Body of pancreas (tissue), 4 donors: ENCODE measurements at regions not wholly inside any gene's neighbourhood (a gene's known extent, or its start where the extent isn't known, plus 50 kb on each side); places are given as distances from the start of the nearest gene placed in this dataset.
A peak's percentile ranks its signal among the peaks of the same experiment; 100 is the strongest.

Experiments
- ATAC-seq: fragments of 150-250 bp; one replicate; pipeline ENCODE4 v1.9.1; 2016
- DNase-seq, 4 donors: peaks; one replicate each; pipeline ENCODE4 v3.0.0-alpha.2; 2019
- H3K27ac ChIP-seq, 4 donors: fragments of 200-600 bp; sonication (generic); 1 replicate in 3 of 4; 2 replicates in 1 of 4; pipeline versions ENCODE4 v1.5.1 to v1.6.1; 2016 to 2019; ENCODE audit warnings: mild to moderate bottlenecking in 1 of 4, mixed read lengths in 1 of 4, moderate library complexity in 1 of 4
- H3K27me3 ChIP-seq, 2 donors: fragments of 200-600 bp; sonication (generic); one replicate each; pipeline ENCODE4 v1.6.0; 2016; ENCODE audit warnings: mild to moderate bottlenecking in 1 of 2
- H3K36me3 ChIP-seq, 2 donors: fragments of 200-600 bp; sonication (generic); replicated peaks in 1 of 2; 2 replicates each; pipeline ENCODE4 v1.5.1; 2016; ENCODE audit warnings: low read depth in 2 of 2; ENCODE audit not compliant: insufficient read depth in 1 of 2
- H3K4me1 ChIP-seq: fragments of 200-600 bp; sonication (generic); one replicate; pipeline ENCODE4 v1.6.0; 2016
- H3K4me3 ChIP-seq, 2 donors: fragments of 200-600 bp; sonication (generic); 1 replicate in 1 of 2; 2 replicates in 1 of 2; pipeline ENCODE4 v1.5.1; 2016 to 2019
- H3K9me3 ChIP-seq, 3 donors: fragments of 200-600 bp; sonication (generic); 1 replicate in 2 of 3; 2 replicates in 1 of 3; pipeline ENCODE4 v1.5.1; 2016
- CTCF ChIP-seq, 7 experiments: fragments of 450-650 bp in 4 of 7; fragments of 200-600 bp in 3 of 7; sonication (generic) in 3 of 7; IDR thresholded peaks; one replicate each; pipeline ENCODE4 v1.5.1; 2016 to 2019; ENCODE audit warnings: antibody characterized with exemption in 7 of 7
- POLR2A ChIP-seq, 3 donors: fragments of 450-650 bp; IDR thresholded peaks; one replicate each; pipeline ENCODE4 v1.6.1; 2016; ENCODE audit warnings: antibody characterized with exemption in 3 of 3, mild to moderate bottlenecking in 2 of 3
- WGBS, 2 donors: methylation state at CpG; one replicate each; pipeline ENCODE4 v1.1.5; 2017; 5-methylcytosine and 5-hydroxymethylcytosine counted together
- intact Hi-C: fragments of 100-400 bp; cut with DNase I; formaldehyde crosslinking; loops from one replicate; pipeline ENCODE4 v1.15.1; 2023

GRCh38 chr1:243923292-243924171 is 73.5 kb upstream of the AKT3 start:
- Histone ChIP-seq H3K9me3 (no peaks in the 10 kb centered on the region), H3K4me1 (no peaks in the 10 kb centered on the region), H3K36me3 (no peaks in the 10 kb centered on the region), H3K4me3 (no peak overlapping the region), H3K27ac (no peak overlapping the region), H3K27me3 (no peaks in the 10 kb centered on the region)
- 76 to 89% methylated on average over 13 of the region's 13 CpGs for WGBS, 2 donors
- no peak for DNase-seq
- intact Hi-C loops = no loop called here
- no peak for ATAC-seq
- TF ChIP-seq POLR2A (IDR thresholded peaks at IDR 0.05) (no peak), CTCF (IDR thresholded peaks at IDR 0.05) (no peak)

GRCh38 chr1:243921111-243921510 is 71.1 kb upstream of the AKT3 start:
- Histone ChIP-seq H3K4me1 (peaks cover 18% of the 10 kb centered on the region), H3K9me3 (no peaks in the 10 kb centered on the region), H3K4me3 (no peak overlapping the region), H3K36me3 (no peaks in the 10 kb centered on the region), H3K27me3 (peaks cover 0 to 4% of the 10 kb centered on the region in 2 donors), H3K27ac (no peak overlapping the region)
- TF ChIP-seq POLR2A (IDR thresholded peaks at IDR 0.05) = no peak
- TF ChIP-seq CTCF (IDR thresholded peaks at IDR 0.05) = no peak
- intact Hi-C loops = no loop called here
- WGBS, 2 donors = 11 to 29% methylated on average over 1 of the region's 1 CpG
- no peak for DNase-seq
- no peak for ATAC-seq

DNA sequence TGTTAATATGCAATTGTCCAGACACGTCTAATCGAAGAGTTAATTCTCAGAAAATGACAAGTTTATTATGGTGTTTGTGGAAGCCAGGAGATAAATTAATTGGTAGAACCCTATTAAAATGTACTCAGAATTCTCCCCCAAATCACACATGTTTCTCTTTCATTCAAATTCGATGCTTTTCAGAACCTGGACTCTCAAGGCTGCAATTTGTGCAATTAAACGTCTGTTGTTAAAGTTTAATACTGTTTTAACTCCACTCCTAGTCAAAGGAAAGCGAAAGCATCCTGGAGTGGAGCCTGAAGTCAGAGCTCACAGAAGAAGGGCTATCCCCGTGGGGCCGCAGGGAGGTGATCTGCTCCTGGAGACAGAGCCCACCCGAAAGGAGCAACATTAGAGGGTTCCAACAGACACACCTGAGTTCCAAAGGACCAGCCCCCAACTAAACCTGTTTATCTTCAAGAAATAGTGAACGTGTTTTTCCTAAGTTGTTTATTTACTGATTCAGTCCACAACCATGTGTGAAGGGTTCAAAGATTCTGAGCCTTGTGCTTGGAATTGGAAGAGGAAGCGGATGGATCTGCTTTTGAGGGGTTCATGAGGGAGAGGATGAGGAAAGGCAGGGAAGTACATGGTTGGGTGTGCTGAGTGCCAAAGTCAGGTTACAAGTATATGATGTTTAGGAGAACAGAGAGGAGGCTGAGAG is 68.0 kb upstream of the AKT3 start:
- 17 to 18% methylated on average over 10 of the region's 10 CpGs for WGBS, 2 donors
- Histone ChIP-seq H3K4me1 (peaks cover 18% of the 10 kb centered on the region), H3K27me3 (peaks cover 0 to 4% of the 10 kb centered on the region in 2 donors), H3K36me3 (no peaks in the 10 kb centered on the region), H3K9me3 (no peaks in the 10 kb centered on the region), H3K27ac (peak overlapping the region in 2 of 4 donors; percentile 0 to 23), H3K4me3 (peak overlapping the region in 1 of 2 donors; percentile 4)
- peak in 1 of 3 donors; percentile 2 for TF ChIP-seq POLR2A (IDR thresholded peaks at IDR 0.05)
- TF ChIP-seq CTCF (IDR thresholded peaks at IDR 0.05) = no peak
- intact Hi-C loops = no loop called here
- ATAC-seq (peak; percentile 59), DNase-seq (peak in 1 of 4 donors; percentile 12)

DNA sequence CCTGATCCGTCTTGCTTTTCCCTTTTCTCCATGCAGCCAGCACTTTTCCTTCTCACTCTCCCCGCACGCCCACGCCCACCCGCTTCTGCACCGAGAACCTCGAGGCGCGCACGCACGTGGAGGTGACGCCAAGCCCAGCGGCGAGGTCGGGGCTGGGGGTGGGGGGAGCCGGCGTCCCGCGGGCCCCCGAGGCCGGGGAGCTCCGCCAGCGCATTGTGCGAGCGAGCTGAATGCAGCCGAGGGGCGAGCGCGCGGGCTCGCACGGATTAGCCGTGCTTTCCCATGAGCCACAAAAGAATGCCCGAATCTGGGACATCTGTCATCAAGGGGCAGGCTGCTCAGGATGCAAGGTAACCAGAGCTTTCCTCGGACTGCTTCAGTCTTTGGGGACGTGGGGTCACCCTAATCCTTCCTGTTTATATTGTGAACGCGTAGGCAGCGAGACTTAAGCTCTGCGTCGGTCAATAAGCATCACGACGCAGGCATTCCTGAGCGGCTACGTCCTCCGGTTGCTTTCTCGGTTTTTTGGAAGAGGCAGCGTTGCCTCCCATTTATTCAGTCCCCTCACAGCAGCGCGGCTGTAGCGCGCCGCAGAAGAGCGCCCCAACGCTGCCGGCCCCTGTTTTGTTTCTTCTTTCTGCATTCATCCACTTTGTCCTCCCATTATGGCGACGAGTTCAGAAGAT is 67.3 kb upstream of the AKT3 start:
- peak overlapping the region in 1 of 4 donors; percentile 23 for H3K27ac ChIP-seq
- H3K9me3 ChIP-seq = no peaks in the 10 kb centered on the region
- WGBS, 2 donors = 1 to 2% methylated on average over 44 to 58 of the region's 58 CpGs
- intact Hi-C loops = no loop called here
- peaks cover 18% of the 10 kb centered on the region for H3K4me1 ChIP-seq
- peak overlapping the region in 1 of 2 donors; percentile 4 for H3K4me3 ChIP-seq
- DNase-seq = peak; percentile 27 to 37 (median 36)
- H3K36me3 ChIP-seq = no peaks in the 10 kb centered on the region
- peaks cover 0 to 4% of the 10 kb centered on the region in 2 donors for H3K27me3 ChIP-seq
- peak in 2 of 3 donors; percentile 44 to 59 for TF ChIP-seq POLR2A (IDR thresholded peaks at IDR 0.05)
- no peak for TF ChIP-seq CTCF (IDR thresholded peaks at IDR 0.05)
- ATAC-seq = peak; percentile 83
